HG02870 (cell line): ENCODE measurements at regions not wholly inside any gene's neighbourhood (a gene's known extent, or its start where the extent isn't known, plus 50 kb on each side); places are given as distances from the start of the nearest gene placed in this dataset.
"Not testable (repeated sequence)": the region's sequence is repeated elsewhere in the genome, so short reads cannot be mapped to it uniquely, and the experiment has no call there.

Experiments used
- ATAC-seq: cut with Tn5 transposase; IDR thresholded peaks from one replicate; pipeline ENCODE4 v1.9.1; 2021; ENCODE audit warnings: mild to moderate bottlenecking, moderate library complexity; ENCODE audit not compliant: unreplicated experiment

DNA sequence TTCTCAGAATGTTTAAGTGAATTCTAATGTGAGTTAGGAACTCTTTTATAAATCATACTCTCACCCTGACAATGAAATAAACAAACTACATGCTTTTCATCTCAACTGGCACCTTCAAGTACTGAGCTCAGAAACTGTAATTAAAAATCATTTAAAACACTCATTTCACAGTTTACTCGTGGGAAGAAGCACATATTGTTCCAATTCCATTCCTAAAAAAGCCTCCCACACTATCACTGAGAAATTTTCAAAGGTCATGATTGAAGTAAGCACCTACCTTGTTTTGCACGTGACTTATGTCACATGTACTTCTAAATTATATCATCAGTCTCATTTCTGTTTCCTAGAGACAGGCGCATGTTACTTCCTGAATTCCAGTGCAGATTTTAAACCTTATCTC lies 678.1 kb upstream of the SLC8A1 start:
- no peak for ATAC-seq

DNA sequence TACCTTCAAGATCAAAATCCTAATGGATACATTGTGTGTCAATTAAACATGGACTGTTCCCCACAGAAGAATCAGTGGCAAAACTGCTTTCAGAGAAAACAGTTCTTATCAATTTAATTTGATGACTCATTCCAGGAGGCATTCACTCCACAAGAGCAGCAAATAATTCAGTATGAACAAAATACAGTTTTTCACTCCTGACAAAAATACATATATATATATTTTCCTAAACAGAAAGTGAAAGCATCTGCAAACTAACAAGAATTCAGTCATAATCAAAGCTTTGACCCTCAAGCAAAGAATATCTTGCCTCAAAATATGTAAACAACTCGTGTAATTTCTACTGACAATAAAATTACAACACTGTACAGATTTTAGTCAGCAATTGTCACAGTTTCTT lies 685.1 kb upstream of the SLC8A1 start:
- ATAC-seq = no peak

DNA sequence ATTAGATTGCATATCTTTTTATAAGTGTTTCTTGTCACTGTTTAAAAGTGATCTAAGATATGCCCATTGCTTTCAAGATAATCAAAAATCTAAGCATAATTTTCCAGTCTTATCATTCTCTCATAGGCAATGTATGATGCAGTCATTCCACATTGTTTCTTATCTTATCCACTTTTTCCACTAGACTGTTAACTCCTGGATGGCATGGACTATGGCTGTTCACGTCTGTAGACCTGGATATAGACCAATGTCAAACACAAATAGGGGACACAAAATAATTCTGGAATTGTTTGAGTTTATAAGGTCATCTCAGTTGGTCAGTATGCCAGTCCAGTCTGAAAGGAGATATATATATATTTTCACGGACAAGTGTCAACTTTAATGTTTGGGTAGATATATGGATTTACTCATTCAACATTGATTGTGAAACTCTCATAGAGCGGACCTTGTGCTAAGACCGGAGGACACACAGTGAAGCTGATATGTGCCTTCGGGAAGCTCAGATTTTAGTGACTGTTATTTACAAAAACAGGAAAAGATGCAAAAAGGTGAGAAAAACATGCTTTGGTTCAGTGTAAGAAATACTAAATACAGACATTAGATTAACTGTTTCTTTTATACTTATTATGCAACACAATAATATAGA lies 689.4 kb upstream of the SLC8A1 start:
- no peak for ATAC-seq

DNA sequence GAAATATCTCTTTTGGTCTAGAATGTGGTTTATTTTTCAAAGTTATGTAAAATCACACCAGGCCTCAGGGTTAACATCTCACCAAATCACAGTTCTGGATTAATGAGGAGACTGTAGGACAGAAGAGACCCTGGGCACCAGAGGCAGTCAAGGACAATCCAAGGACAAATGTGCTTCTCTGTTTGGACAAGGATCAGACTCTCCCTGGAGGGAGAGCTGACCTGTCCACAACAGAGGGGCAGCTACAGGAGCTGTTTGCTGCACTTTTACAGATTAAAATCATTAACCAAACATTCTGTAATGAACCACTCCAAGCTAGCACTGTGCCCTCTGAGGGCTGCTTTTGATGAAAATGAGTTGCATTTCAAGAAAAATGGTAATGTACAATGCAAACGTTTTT lies 690.6 kb upstream of the SLC8A1 start:
- ATAC-seq = no peak

DNA sequence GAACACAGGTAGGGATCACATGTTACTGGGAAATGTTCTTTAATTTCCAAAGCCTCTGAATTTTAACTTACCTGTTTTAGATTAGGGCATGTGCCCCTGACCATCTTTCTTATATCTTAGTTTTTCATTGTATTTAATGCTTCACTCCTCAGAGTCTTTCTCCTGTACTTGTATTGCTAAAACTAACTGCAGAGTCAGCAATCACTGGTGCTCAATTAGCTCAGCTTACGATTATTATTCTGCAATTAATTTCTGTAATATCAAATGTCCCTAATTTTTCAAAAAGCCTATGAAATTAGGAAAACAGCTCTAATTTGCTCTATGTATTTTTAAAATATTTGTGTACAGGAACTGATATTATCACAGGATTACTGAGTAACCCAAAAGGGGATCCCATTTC lies 693.2 kb upstream of the SLC8A1 start:
- no peak for ATAC-seq

DNA sequence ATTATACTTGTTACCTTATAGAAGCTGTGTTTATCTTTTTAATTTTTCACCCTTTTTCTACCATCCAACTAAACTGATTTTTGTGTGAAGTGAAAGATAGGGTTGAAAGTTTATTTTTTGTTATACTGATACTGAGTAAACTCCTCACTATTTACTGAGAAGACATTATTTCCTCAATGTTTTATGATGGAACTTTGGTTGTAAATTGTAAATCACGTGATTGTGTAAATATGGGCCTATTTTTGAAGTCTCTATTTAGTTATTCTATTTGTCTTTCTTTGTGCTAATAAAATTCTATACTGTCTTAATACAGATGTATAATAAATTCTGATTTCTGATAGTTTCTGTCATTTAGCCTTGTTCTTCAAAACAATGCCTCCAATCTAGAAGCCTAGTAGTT lies 697.2 kb upstream of the SLC8A1 start:
- no peak for ATAC-seq

DNA sequence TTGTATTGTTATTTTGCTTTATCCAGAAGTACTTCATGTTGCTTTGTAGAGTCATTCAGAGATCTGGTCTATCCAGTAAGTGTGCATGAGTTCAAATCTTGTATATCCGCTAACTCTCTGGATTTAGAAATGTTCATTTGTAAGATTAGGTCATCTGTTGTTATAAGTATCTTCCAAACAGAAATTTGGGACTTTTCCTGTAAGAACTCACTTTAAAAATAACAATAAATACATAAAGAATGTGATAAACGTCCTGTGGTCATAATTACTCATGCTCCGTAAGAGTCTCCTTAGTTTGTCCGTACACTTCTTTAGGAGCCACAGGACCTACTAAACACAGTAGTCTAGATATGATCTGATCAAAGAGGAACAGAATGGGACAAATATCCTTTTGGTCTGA lies 699.9 kb upstream of the SLC8A1 start:
- no peak for ATAC-seq

DNA sequence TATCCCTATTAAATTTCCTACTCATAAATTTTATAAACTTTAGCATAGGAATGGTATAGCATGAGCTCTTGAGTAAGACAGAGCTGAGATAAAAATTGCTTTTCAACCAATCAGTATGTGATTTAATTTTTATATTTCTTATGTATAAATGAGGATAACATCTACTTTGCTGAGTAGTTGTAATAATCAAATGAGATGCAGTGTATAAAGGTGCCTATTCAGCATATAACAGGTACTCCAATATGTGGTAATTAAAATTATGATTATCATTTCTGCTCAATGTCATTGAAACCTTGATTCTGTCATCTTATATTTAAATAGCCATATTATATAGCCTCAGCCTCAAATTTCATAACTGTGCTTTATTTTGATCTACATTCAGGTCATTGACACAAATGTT lies 700.4 kb upstream of the SLC8A1 start:
- no peak for ATAC-seq

DNA sequence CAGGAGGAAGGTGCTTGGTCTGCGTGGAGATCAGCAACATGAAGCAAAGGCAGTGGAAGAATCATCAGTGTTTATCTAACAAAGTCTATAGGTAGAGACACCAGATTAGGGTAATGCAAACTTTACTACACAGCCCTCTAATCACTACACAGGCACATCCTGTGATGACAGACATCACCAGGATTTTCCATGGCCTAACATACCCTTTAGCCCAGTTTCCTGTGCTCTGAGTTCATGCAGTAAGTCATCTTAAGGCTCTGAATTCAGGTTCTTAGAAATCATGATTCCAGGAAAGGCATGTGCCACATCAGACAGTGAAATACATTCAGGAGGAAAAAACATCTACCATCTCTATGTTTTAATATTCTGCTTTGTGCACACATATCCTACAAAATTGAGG lies 708.5 kb upstream of the SLC8A1 start:
- no peak for ATAC-seq

DNA sequence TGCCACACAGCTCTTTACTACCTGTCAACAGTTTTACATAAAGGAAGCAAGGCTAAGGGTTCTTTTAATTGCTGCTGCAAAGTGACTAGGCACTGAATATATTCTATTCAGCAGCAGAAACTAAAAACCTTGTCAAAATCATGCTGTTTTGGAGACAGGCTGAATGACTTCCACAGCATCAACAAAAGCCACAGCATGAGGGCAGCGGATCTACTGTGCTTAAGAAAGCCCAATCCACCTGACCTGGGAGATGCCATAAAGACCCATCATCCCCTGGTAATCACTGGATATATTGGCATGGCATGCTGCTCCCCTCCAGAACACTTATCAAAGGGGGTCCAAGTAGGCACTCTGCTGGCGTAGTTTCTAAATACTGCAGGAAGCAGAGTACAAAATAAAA lies 715.1 kb upstream of the SLC8A1 start:
- ATAC-seq = no peak

DNA sequence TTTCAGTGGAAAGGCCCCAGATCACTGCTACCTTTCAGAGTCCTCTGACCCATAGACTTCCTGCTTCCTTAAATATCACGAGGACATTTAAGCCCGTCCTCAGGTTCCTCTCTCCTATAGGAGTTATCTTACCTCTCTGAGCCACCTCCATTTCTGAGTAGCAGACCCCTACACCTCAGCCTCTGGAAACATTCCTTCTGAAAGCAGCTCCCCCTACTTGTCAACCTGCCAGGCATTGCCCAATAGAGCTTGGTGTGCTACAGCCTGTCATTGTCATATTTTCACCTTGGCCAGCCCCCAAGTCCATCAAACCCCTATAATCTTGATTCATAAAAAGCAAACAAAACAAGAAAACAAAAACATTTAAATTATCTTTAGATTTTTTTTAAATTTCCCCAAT lies 717.9 kb upstream of the SLC8A1 start:
- no peak for ATAC-seq

DNA sequence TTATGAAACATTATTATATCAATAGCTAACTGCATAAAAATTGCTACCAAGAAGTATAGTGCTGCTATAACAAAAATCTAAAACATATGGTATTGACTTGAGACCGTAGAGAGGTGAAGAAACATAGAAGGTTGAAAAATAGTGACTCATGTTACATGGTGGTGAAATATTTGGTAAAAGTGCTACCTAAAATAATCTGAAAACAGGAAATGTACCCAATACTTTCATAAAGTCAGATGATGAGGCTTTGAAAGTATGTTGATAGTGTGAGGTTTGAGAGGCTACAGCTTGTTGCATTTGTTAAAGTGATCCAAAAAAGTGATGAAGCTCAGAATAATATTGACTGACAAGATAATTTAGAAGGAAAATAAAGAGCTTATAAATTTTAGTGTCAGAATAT lies 718.7 kb upstream of the SLC8A1 start:
- no peak for ATAC-seq

DNA sequence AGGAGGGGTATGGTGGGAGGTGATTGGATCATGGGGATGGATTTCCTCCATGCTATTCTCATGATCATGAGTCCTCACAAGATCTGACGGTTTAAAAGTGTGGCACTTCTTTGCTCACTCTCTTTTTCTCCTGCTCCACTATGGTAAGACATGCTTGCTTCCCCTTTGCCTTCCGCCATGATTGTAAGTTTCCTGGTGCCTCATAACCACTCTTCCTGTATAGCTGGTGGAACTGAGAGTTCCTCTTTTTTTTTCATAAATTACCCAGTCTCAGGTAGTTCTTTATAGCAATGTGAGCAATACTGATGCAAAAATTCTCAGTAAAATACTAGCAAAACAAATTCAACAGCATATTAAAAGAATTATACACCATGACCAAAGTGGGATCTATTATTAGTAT lies 728.5 kb upstream of the SLC8A1 start:
- no peak for ATAC-seq

DNA sequence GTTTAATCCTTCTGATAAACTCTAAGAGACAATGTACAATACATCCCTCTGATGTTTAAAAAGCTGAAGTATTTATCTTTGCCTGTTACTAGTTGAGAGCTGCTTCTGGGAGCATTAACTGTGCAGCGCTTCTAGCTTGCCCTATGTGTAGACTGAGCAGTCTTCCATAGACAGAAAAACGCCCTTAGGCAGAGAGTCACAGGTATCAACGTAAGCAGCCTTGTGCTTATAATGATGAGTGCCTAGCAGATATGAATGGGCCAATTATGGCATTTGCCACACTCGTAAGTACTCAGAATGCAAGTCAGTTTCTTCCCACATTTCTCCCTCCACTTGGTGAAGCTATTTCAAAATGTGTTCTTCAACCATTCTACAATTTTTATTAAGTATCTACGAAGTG lies 731.1 kb upstream of the SLC8A1 start:
- ATAC-seq = no peak

DNA sequence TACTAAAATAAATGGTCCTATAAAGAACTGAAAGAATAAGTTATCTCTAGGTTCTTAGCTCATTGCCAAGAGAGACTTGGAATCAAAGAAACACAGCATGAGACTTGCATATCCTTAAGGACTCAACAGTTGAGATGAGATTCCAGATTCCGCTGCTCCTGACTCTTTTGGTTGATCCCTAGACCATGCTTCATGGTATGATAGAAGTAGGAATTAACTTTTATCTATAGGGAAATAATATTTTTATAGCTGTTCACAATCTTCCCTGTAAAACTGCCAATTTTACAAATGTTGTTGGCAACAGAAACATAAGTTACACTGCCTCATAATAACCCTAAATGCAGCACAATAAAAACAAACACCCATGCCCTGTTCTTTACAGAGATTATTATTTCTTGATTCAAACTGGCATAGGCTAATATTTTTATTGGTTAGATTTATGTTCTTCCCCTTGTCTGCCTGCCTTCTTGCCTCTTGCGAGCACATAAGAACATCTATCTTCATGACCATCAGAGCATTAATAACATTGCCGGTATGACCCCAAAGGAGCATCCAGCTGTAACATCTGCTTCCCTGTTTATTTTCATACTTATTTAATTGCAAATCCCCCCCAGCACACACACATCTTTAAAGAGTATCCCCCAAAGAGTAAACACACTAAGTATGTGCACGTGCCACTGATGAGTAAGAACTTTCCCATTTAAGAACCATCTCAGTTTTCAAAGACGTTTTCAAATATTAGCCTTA lies 735.7 kb upstream of the SLC8A1 start:
- ATAC-seq = no peak

DNA sequence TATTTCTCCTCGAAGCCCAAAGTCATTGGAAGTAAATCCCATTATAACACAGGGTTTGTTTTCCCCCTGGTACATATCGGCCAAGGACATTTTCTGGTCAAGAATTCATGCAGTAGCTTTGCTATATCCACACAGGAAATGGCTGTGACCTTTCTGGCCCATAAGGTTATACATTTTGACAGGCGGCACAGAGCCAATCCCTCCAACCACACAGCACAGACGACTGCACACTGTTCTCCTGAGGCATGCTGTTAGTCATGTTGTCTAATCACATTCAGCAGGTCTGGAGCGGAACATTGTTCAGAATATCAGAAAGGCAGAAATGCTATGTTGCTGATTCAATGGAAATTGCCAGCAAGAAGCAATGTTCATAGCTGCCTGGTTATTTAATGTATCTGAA lies 742.3 kb upstream of the SLC8A1 start:
- no peak for ATAC-seq

DNA sequence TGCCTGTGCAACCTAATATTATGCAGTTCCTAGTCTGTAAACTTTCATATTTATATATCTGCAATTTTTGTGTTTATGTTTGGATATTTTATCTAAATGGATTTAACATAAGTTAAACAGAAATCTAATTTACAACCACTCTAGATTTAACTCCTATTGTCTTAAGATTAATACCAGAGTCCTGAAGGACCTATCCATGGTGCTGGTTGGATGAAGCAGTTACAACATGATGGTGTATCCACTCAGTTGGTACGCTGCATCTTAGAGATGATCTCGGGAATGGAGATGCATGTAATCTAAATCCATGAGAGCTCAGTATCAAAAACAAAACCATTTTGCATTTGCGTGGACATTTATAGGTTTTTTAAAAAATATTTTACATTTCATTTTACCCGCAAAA lies 745.9 kb upstream of the SLC8A1 start:
- no peak for ATAC-seq

DNA sequence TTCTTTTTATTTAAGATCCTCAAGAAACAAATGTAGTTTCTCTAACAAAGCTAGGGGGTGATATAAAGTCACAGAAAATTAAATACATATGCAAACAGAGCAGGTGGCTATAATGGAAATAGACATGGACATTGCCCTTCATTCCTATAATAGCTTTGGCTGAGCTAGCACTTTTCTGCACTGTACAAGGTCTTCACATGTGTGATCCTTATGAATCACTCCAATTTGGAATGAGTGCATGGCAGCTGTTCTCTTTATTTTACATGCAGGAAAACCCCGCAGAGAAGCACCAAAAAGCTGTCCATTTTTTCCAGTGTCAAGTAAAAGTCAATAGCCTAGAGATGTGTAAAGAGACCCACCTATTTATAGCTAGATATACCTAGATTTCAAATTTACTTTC lies 747.4 kb upstream of the SLC8A1 start:
- ATAC-seq = no peak

DNA sequence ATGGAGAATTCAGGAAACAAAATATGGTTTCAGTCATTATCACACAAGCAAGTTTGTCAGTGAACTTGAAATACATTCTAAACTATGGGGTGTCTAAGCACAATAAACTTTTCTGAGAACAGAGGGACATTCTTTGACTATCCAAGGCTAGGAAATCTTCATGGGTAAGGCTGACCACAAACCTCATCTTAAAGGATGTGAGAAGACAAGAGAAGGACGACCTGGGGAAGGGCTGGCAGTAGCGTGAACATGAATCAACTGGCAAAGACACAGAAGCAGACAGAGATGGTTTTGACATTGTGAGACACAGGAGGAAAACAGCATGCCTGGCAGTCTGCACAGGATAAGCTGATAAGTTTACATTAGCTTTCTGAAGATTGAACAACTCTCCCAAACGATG lies 752.4 kb upstream of the SLC8A1 start:
- no peak for ATAC-seq

DNA sequence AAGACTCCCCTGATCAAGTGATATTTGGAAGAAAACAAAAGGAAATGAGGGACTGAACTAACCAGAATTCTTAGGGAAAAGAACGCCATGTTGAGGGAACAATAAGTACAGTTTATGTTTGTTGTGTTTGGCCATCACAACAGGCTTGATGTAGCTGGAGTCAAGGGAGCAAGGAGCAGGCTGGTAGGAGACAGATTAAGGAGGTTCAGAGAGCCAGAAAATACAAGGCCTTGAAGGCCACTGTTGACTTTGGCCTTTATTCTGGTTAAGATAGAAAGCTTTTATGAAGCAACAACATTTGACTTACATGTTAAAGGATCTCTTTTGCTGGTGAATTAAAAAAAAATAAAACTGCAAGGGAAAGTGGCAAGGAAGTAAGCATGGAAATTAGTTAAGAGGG lies 754.1 kb upstream of the SLC8A1 start:
- no peak for ATAC-seq

DNA sequence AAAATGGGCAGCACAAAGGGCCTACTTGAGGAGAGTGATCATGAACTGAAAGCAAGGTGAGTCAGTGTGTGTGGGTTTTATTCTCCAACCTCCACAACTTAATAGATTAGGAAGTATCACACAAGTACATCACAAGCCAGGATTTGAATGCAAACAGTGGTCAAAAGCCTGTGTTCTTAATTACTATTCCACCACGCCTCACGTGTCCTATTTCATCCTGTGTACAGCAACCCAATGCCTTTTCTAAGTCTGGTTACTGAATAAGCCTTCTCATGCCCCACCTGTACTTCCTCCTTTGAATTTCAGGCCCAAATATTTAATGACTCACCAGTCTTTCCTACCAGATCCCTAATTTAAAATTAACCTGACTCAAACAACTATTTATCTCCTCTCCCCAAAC lies 755.7 kb upstream of the SLC8A1 start:
- ATAC-seq = no peak

DNA sequence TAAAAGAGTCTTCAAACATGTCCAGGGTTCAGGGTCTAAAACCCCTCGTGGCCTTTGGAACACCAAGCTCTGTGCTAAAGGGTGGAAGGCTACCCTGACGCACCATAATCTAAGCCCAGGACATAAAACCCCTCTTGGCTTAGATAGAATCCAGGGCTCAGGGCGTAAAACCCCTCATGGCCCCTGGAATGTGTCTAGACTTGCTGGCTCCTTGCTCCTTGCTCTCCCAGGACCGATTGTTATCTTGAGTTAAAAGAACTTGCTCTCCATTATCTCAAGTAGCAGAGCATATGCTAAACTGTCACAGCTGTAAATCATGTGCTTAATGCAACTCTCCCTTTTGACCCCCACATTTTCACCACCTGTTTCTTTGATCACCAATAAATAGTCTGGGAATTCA lies 758.1 kb upstream of the SLC8A1 start:
- ATAC-seq = not testable (repeated sequence)

DNA sequence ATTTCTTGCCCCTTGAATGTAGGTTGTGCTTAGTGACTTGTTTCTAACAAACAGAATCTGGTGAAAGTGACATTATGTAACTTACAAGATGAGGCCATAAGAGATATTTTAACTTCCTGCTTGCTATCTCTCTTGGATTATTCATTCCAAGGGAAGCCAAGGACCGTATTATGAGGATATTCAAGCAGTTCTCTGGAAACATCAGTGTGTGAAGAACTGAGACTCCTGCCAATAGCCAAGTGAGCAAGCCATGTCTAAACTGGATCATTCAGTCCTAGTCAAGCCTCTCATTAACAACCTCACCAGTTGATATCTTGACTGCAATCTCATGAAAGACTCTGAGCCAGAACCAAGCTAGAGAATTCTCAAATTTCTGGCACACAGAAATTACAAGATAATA lies 765.1 kb upstream of the SLC8A1 start:
- ATAC-seq = no peak
